ENCODE measurements at regions not wholly inside any gene's neighbourhood (a gene's known extent, or its start where the extent isn't known, plus 50 kb on each side); places are given as distances from the start of the nearest gene placed in this dataset.

DNA sequence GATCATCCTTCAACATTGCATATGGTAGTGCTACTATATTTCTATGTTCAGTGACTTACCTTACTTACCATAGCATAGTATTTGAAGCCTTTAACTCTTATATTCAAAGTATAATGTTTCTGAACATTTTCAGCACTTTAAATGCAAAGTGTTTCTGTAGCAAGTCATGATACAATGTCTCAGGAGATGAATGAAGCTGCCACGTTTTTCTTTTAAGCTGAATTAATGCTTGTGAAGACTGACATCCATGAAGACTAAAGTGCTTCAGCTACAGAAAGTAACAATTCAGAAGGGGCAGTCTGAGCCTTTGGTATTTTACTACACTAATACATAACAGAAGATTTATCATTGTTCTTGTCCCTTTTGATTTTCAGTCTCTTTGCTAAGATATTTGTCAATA is 709.1 kb upstream of the ARRDC3 start:
- no peaks in the 10 kb centered on the region for H4K20me1 ChIP-seq (ENCODE audit: control insufficient read depth, insufficient read depth)
- CTCF ChIA-PET: interaction anchor here (1.0 kb wide), 1 partner anchor 9 kb away, joined by 3 read pairs; no protein-coding TSS in a partner anchor
- H3K9me3 ChIP-seq (replicated peaks; ENCODE audit: control insufficient read depth, insufficient read depth, low read length): no peaks in the 10 kb centered on the region
- POLR2A ChIA-PET: no interaction called here
- BruUV-seq (replicated peaks): no TSS peak
- ATAC-seq: no peak
- H3K27ac ChIP-seq (ENCODE audit: control insufficient read depth, insufficient read depth): no peak overlapping the region
- DNase-seq (ENCODE audit: low read depth, low spot score): no peak
- H3K36me3 ChIP-seq (ENCODE audit: control insufficient read depth in 2 of 2, insufficient read depth in 2 of 2, low read length in 1 of 2): no peaks in the 10 kb centered on the region
- H3K27me3 ChIP-seq (replicated peaks in 1 of 2; ENCODE audit: control insufficient read depth in 2 of 2, insufficient read depth in 2 of 2, low read length in 1 of 2): no peaks in the 10 kb centered on the region
- in situ Hi-C loops (cut with MboI): no loop called here
- RAD21 ChIA-PET (ENCODE audit: unreplicated experiment): no interaction called here
- intact Hi-C loops (cut with micrococcal nuclease; ENCODE audit: unreplicated experiment): no loop called here
- FAIRE-seq: no peak
- no peak overlapping the region for H3K4me2 ChIP-seq (ENCODE audit: control insufficient read depth, insufficient read depth)
- no peaks in the 10 kb centered on the region for H3K4me1 ChIP-seq (ENCODE audit: control insufficient read depth, insufficient read depth, low read length)
- no peak overlapping the region for H2AFZ ChIP-seq (ENCODE audit: control insufficient read depth, low read depth, low read length)
- SMC1A ChIA-PET (ENCODE audit: uncharacterized antibody, unreplicated experiment): no interaction called here
- H3K79me2 ChIP-seq (ENCODE audit: control insufficient read depth, insufficient read depth, low read length): no peaks in the 10 kb centered on the region
- H3K4me3 ChIP-seq: no peak overlapping the region
- WGBS (ENCODE audit: insufficient coverage, insufficient replicate concordance, low lambda C conversion rate, missing lambda C conversion rate): 0% methylated on average over 1 of the region's 1 CpG
- no peak overlapping the region for H3K9ac ChIP-seq (ENCODE audit: control insufficient read depth, insufficient read depth, low read length)
- TF ChIP-seq NFYB (IDR thresholded peaks at IDR 0.05; ENCODE audit: insufficient read depth, low read depth, low read length) (no peak), BMI1 (IDR thresholded peaks at IDR 0.05; ENCODE audit: borderline replicate concordance) (no peak), CEBPB (IDR thresholded peaks at IDR 0.05; ENCODE audit: borderline replicate concordance in 1 of 2, low read depth in 2 of 2, low read length in 2 of 2) (no peak), POLR2A (IDR thresholded peaks at IDR 0.05; ENCODE audit: low read depth, low read length) (no peak), TCF3 (IDR thresholded peaks at IDR 0.05; ENCODE audit: borderline replicate concordance, insufficient read depth, low read depth, low read length) (no peak), TCF7 (IDR thresholded peaks at IDR 0.05; ENCODE audit: borderline replicate concordance) (no peak), TARDBP (IDR thresholded peaks at IDR 0.05; ENCODE audit: borderline replicate concordance) (no peak), PRDM15 (CRISPR knock-in tag; IDR thresholded peaks at IDR 0.05) (no peak), CHD1 (IDR thresholded peaks at IDR 0.05; ENCODE audit: low read depth, low read length) (no peak), FOXM1 (IDR thresholded peaks at IDR 0.05; ENCODE audit: low read depth, low read length) (no peak), ZNF687 (IDR thresholded peaks at IDR 0.05) (no peak), MTA3 (IDR thresholded peaks at IDR 0.05; ENCODE audit: borderline replicate concordance, low read length) (no peak), CHD2 (IDR thresholded peaks at IDR 0.05; ENCODE audit: borderline replicate concordance, low read depth, low read length) (no peak), NFYA (IDR thresholded peaks at IDR 0.05; ENCODE audit: borderline replicate concordance, low read depth, low read length) (no peak), HDAC2 (IDR thresholded peaks at IDR 0.05) (no peak), SUPT20H (IDR thresholded peaks at IDR 0.05; ENCODE audit: borderline replicate concordance, control insufficient read depth, low read depth, low read length) (no peak)
- TF ChIP-seq, protein P1, sequence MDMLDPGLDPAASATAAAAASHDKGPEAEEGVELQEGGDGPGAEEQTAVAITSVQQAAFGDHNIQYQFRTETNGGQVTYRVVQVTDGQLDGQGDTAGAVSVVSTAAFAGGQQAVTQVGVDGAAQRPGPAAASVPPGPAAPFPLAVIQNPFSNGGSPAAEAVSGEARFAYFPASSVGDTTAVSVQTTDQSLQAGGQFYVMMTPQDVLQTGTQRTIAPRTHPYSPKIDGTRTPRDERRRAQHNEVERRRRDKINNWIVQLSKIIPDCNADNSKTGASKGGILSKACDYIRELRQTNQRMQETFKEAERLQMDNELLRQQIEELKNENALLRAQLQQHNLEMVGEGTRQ (IDR thresholded peaks at IDR 0.05; ENCODE audit: borderline replicate concordance, low read depth, low read length): no peak

All from GM12878 (cell line).